ENCODE measurements at regions not wholly inside any gene's neighbourhood (a gene's known extent, or its start where the extent isn't known, plus 50 kb on each side); places are given as distances from the start of the nearest gene placed in this dataset.
"Not testable (repeated sequence)": the region's sequence is repeated elsewhere in the genome, so short reads cannot be mapped to it uniquely, and the experiment has no call there.

GRCh38 chr3:13140596-13140995 is 67.4 kb upstream of the IQSEC1 start:
- DNase-seq (ENCODE audit: low spot score in 2 of 2) (no peak), ATAC-seq (replicated peaks; ENCODE audit: extremely low read depth, poor library complexity, severe bottlenecking) (no peak)
- no peaks in the 10 kb centered on the region for H3K36me3 Mint-ChIP-seq (ENCODE audit: insufficient read depth)
- no peak overlapping the region for H3K27ac Mint-ChIP-seq (ENCODE audit: low read depth)
- H3K27me3 Mint-ChIP-seq = peaks cover 79% of the 10 kb centered on the region
- H3K4me1 Mint-ChIP-seq = no peaks in the 10 kb centered on the region
- no peaks in the 10 kb centered on the region for H3K9me3 Mint-ChIP-seq
- H3K4me3 Mint-ChIP-seq = no peak overlapping the region

GRCh38 chr3:13139471-13140065 is 66.3 kb upstream of the IQSEC1 start:
- DNase-seq (ENCODE audit: low spot score in 2 of 2) (no peak), ATAC-seq (replicated peaks; ENCODE audit: extremely low read depth, poor library complexity, severe bottlenecking) (no peak)
- no peak overlapping the region for H3K4me3 Mint-ChIP-seq
- no peak overlapping the region for H3K27ac Mint-ChIP-seq (ENCODE audit: low read depth)
- peaks cover 85% of the 10 kb centered on the region for H3K27me3 Mint-ChIP-seq
- no peaks in the 10 kb centered on the region for H3K4me1 Mint-ChIP-seq
- H3K9me3 Mint-ChIP-seq = no peaks in the 10 kb centered on the region
- no peaks in the 10 kb centered on the region for H3K36me3 Mint-ChIP-seq (ENCODE audit: insufficient read depth)

- DNase-seq (ENCODE audit: low spot score in 2 of 2) (no peak), ATAC-seq (replicated peaks; ENCODE audit: extremely low read depth, poor library complexity, severe bottlenecking) (no peak)
- Mint-ChIP-seq H3K9me3 (no peaks in the 10 kb centered on the region), H3K27me3 (peaks cover 93% of the 10 kb centered on the region), H3K27ac (ENCODE audit: low read depth) (no peak overlapping the region), H3K36me3 (ENCODE audit: insufficient read depth) (no peaks in the 10 kb centered on the region), H3K4me1 (no peaks in the 10 kb centered on the region), H3K4me3 (no peak overlapping the region)
Observed at GRCh38 chr3:13138833-13139145, 65.6 kb upstream of the IQSEC1 start.

GRCh38 chr3:13137941-13138832 is 65.0 kb upstream of the IQSEC1 start:
- Mint-ChIP-seq H3K27ac (ENCODE audit: low read depth) (no peak overlapping the region), H3K27me3 (peaks cover 95% of the 10 kb centered on the region), H3K4me3 (no peak overlapping the region)

GRCh38 chr3:13136848-13137247 is 63.6 kb upstream of the IQSEC1 start:
- not testable (repeated sequence) for ATAC-seq (replicated peaks; ENCODE audit: extremely low read depth, poor library complexity, severe bottlenecking); H3K9me3 Mint-ChIP-seq; H3K4me3 Mint-ChIP-seq; DNase-seq (ENCODE audit: low spot score in 2 of 2); H3K36me3 Mint-ChIP-seq (ENCODE audit: insufficient read depth); H3K27ac Mint-ChIP-seq (ENCODE audit: low read depth); H3K4me1 Mint-ChIP-seq
- H3K27me3 Mint-ChIP-seq = peaks cover 95% of the 10 kb centered on the region

More at GRCh38 chr3:13137941-13138832, 65.0 kb upstream of the IQSEC1 start:
- ATAC-seq (replicated peaks; ENCODE audit: extremely low read depth, poor library complexity, severe bottlenecking) (no peak), DNase-seq (ENCODE audit: low spot score in 2 of 2) (no peak)
- Mint-ChIP-seq H3K36me3 (ENCODE audit: insufficient read depth) (no peaks in the 10 kb centered on the region), H3K4me1 (no peaks in the 10 kb centered on the region), H3K9me3 (no peaks in the 10 kb centered on the region)

- no peaks in the 10 kb centered on the region for H3K4me1 Mint-ChIP-seq
- H3K4me3 Mint-ChIP-seq = no peak overlapping the region
- ATAC-seq (replicated peaks; ENCODE audit: extremely low read depth, poor library complexity, severe bottlenecking) (no peak), DNase-seq (ENCODE audit: low spot score in 2 of 2) (no peak)
- H3K27ac Mint-ChIP-seq (ENCODE audit: low read depth) = no peak overlapping the region
- H3K9me3 Mint-ChIP-seq = no peaks in the 10 kb centered on the region
- peaks cover 95% of the 10 kb centered on the region for H3K27me3 Mint-ChIP-seq
- no peaks in the 10 kb centered on the region for H3K36me3 Mint-ChIP-seq (ENCODE audit: insufficient read depth)
Observed at GRCh38 chr3:13136426-13136825, 63.2 kb upstream of the IQSEC1 start.

- Mint-ChIP-seq H3K27ac (ENCODE audit: low read depth) (no peak overlapping the region), H3K36me3 (ENCODE audit: insufficient read depth) (no peaks in the 10 kb centered on the region), H3K4me1 (no peaks in the 10 kb centered on the region), H3K9me3 (no peaks in the 10 kb centered on the region), H3K27me3 (peaks cover 94% of the 10 kb centered on the region), H3K4me3 (no peak overlapping the region)
- no peak for ATAC-seq (replicated peaks; ENCODE audit: extremely low read depth, poor library complexity, severe bottlenecking)
- no peak for DNase-seq (ENCODE audit: low spot score in 2 of 2)
Observed at GRCh38 chr3:13135811-13136321, 62.6 kb upstream of the IQSEC1 start.

GRCh38 chr3:13135251-13135810 is 62.1 kb upstream of the IQSEC1 start:
- Mint-ChIP-seq H3K27me3 (peaks cover 94% of the 10 kb centered on the region), H3K4me1 (no peaks in the 10 kb centered on the region), H3K36me3 (ENCODE audit: insufficient read depth) (no peaks in the 10 kb centered on the region)

GRCh38 chr3:13134879-13135206 is 61.6 kb upstream of the IQSEC1 start:
- Mint-ChIP-seq H3K9me3 (no peaks in the 10 kb centered on the region), H3K4me1 (no peaks in the 10 kb centered on the region), H3K27me3 (peaks cover 92% of the 10 kb centered on the region), H3K27ac (ENCODE audit: low read depth) (no peak overlapping the region), H3K36me3 (ENCODE audit: insufficient read depth) (no peaks in the 10 kb centered on the region), H3K4me3 (no peak overlapping the region)
- no peak for ATAC-seq (replicated peaks; ENCODE audit: extremely low read depth, poor library complexity, severe bottlenecking)
- no peak for DNase-seq (ENCODE audit: low spot score in 2 of 2)

More at GRCh38 chr3:13135251-13135810, 62.1 kb upstream of the IQSEC1 start:
- ATAC-seq (replicated peaks; ENCODE audit: extremely low read depth, poor library complexity, severe bottlenecking) = no peak
- H3K27ac Mint-ChIP-seq (ENCODE audit: low read depth) = no peak overlapping the region
- H3K4me3 Mint-ChIP-seq = no peak overlapping the region
- no peak for DNase-seq (ENCODE audit: low spot score in 2 of 2)
- no peaks in the 10 kb centered on the region for H3K9me3 Mint-ChIP-seq

GRCh38 chr3:13134166-13134878 is 61.1 kb upstream of the IQSEC1 start:
- no peak for ATAC-seq (replicated peaks; ENCODE audit: extremely low read depth, poor library complexity, severe bottlenecking)
- no peaks in the 10 kb centered on the region for H3K36me3 Mint-ChIP-seq (ENCODE audit: insufficient read depth)
- no peaks in the 10 kb centered on the region for H3K9me3 Mint-ChIP-seq
- no peak overlapping the region for H3K27ac Mint-ChIP-seq (ENCODE audit: low read depth)
- DNase-seq (ENCODE audit: low spot score in 2 of 2) = no peak
- H3K27me3 Mint-ChIP-seq = peaks cover 87% of the 10 kb centered on the region
- H3K4me3 Mint-ChIP-seq = no peak overlapping the region
- H3K4me1 Mint-ChIP-seq = no peaks in the 10 kb centered on the region

GRCh38 chr3:13133471-13133981 is 60.3 kb upstream of the IQSEC1 start:
- ATAC-seq (replicated peaks; ENCODE audit: extremely low read depth, poor library complexity, severe bottlenecking) (no peak), DNase-seq (ENCODE audit: low spot score in 2 of 2) (no peak)
- Mint-ChIP-seq H3K9me3 (no peaks in the 10 kb centered on the region), H3K27me3 (peaks cover 79% of the 10 kb centered on the region), H3K4me1 (no peaks in the 10 kb centered on the region), H3K27ac (ENCODE audit: low read depth) (no peak overlapping the region), H3K36me3 (ENCODE audit: insufficient read depth) (no peaks in the 10 kb centered on the region), H3K4me3 (no peak overlapping the region)

- no peak for ATAC-seq (replicated peaks; ENCODE audit: extremely low read depth, poor library complexity, severe bottlenecking)
- H3K27me3 Mint-ChIP-seq = peaks cover 74% of the 10 kb centered on the region
- H3K9me3 Mint-ChIP-seq = no peaks in the 10 kb centered on the region
- no peaks in the 10 kb centered on the region for H3K4me1 Mint-ChIP-seq
- no peak for DNase-seq (ENCODE audit: low spot score in 2 of 2)
- H3K4me3 Mint-ChIP-seq = no peak overlapping the region
- no peaks in the 10 kb centered on the region for H3K36me3 Mint-ChIP-seq (ENCODE audit: insufficient read depth)
- H3K27ac Mint-ChIP-seq (ENCODE audit: low read depth) = no peak overlapping the region
Observed at GRCh38 chr3:13132731-13133410, 59.6 kb upstream of the IQSEC1 start.

Data from central memory CD8-positive, alpha-beta T cell (primary cell).